ENCODE measurements at regions not wholly inside any gene's neighbourhood (a gene's known extent, or its start where the extent isn't known, plus 50 kb on each side); places are given as distances from the start of the nearest gene placed in this dataset.
"Not testable (repeated sequence)": the region's sequence is repeated elsewhere in the genome, so short reads cannot be mapped to it uniquely, and the experiment has no call there.

DNA sequence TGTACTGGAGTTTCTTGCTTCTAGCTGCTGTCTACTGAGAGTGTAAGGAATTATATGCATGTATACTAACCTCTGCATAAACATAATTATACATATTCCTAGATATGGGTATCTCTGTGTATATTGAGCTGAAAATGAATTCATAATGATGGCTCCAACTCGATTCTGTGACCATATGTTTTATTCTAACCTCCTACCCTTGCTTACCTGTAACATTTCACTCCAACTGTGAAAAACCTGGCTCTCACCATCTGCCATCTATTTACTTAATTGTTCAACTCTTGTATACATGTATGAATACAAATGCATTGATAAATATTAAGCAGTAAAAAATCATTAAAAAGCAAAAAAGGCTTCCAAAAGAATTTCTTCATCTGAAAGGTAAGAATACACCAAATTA is 1729.5 kb upstream of the SPRY2 start:
- H3K36me3 Mint-ChIP-seq: no peaks in the 10 kb centered on the region
- no peaks in the 10 kb centered on the region for H3K4me1 ChIP-seq (ENCODE audit: insufficient read depth, low read length)
- no peak overlapping the region for H3K4me3 Mint-ChIP-seq
- H3K9me3 Mint-ChIP-seq: peaks cover 0 to 15% (median 4%) of the 10 kb centered on the region in 8 donors
- H3K27me3 ChIP-seq (ENCODE audit: insufficient read depth, low read length): no peaks in the 10 kb centered on the region
- H3K27ac Mint-ChIP-seq: no peak overlapping the region
- no peak overlapping the region for H3K27ac ChIP-seq (ENCODE audit: low read depth, low read length)
- peaks cover 0 to 4% of the 10 kb centered on the region in 2 donors for H3K9me3 ChIP-seq (ENCODE audit: control insufficient read depth in 1 of 2, low read length in 2 of 2)
- ChIA-PET CTCF (ENCODE audit: partially characterized antibody) (no interaction called here), POLR2A (ENCODE audit: partially characterized antibody) (no interaction called here)
- no peaks in the 10 kb centered on the region for H3K36me3 ChIP-seq (ENCODE audit: insufficient read depth, low read length)
- no peaks in the 10 kb centered on the region for H3K27me3 Mint-ChIP-seq
- no peak for DNase-seq
- H3K4me3 ChIP-seq (ENCODE audit: low read length in 2 of 2): no peak overlapping the region
- intact Hi-C loops (cut with micrococcal nuclease): no loop called here
- H3K4me1 Mint-ChIP-seq: no peaks in the 10 kb centered on the region

- no peak for DNase-seq
- CTCF ChIA-PET (ENCODE audit: partially characterized antibody): no interaction called here
- no peak overlapping the region for H3K4me3 ChIP-seq (ENCODE audit: low read length in 2 of 2)
- no peaks in the 10 kb centered on the region for H3K9me3 ChIP-seq (ENCODE audit: control insufficient read depth in 1 of 2, low read length in 2 of 2)
- no peaks in the 10 kb centered on the region for H3K36me3 ChIP-seq (ENCODE audit: insufficient read depth, low read length)
- intact Hi-C loops (cut with micrococcal nuclease): no loop called here
- Mint-ChIP-seq H3K27me3 (no peaks in the 10 kb centered on the region), H3K4me3 (no peak overlapping the region), H3K4me1 (no peaks in the 10 kb centered on the region), H3K9me3 (peaks cover 2 to 12% (median 10%) of the 10 kb centered on the region in 8 donors), H3K36me3 (no peaks in the 10 kb centered on the region), H3K27ac (no peak overlapping the region)
- no peak overlapping the region for H3K27ac ChIP-seq (ENCODE audit: low read depth, low read length)
- POLR2A ChIA-PET (ENCODE audit: partially characterized antibody): no interaction called here
- no peaks in the 10 kb centered on the region for H3K27me3 ChIP-seq (ENCODE audit: insufficient read depth, low read length)
- no peaks in the 10 kb centered on the region for H3K4me1 ChIP-seq (ENCODE audit: insufficient read depth, low read length)
Observed at GRCh38 chr13:82062772-82063171, 1721.8 kb upstream of the SPRY2 start.

- H3K9me3 ChIP-seq (ENCODE audit: control insufficient read depth in 1 of 2, low read length in 2 of 2): no peaks in the 10 kb centered on the region
- ChIA-PET POLR2A (ENCODE audit: partially characterized antibody) (no interaction called here), CTCF (ENCODE audit: partially characterized antibody) (no interaction called here)
- Mint-ChIP-seq H3K27me3 (no peaks in the 10 kb centered on the region), H3K9me3 (peaks cover 0 to 13% (median 7%) of the 10 kb centered on the region in 8 donors), H3K27ac (no peak overlapping the region), H3K36me3 (no peaks in the 10 kb centered on the region), H3K4me1 (no peaks in the 10 kb centered on the region), H3K4me3 (no peak overlapping the region)
- intact Hi-C loops (cut with micrococcal nuclease): no loop called here
- no peak overlapping the region for H3K27ac ChIP-seq (ENCODE audit: low read depth, low read length)
- H3K4me1 ChIP-seq (ENCODE audit: insufficient read depth, low read length): no peaks in the 10 kb centered on the region
- no peaks in the 10 kb centered on the region for H3K27me3 ChIP-seq (ENCODE audit: insufficient read depth, low read length)
- no peak for DNase-seq
- no peaks in the 10 kb centered on the region for H3K36me3 ChIP-seq (ENCODE audit: insufficient read depth, low read length)
- H3K4me3 ChIP-seq (ENCODE audit: low read length in 2 of 2): no peak overlapping the region
Observed at GRCh38 chr13:82058364-82058763, 1717.4 kb upstream of the SPRY2 start.

DNA sequence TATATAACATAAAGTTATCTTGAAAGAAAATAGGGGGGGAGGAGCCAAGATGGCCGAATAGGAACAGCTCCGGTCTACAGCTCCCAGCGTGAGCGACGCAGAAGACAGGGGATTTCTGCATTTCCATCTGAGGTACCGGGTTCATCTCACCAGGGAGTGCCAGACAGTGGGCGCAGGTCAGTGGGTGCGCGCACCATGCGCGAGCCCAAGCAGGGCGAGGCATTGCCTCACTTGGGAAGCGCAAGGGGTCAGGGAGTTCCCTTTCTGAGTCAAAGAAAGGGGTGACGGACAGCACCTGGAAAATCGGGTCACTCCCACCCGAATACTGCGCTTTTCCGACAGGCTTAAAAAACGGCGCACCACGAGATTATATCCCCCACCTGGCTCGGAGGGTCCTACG is 1704.4 kb upstream of the SPRY2 start:
- POLR2A ChIA-PET (ENCODE audit: partially characterized antibody); H3K9me3 ChIP-seq (ENCODE audit: control insufficient read depth in 1 of 2, low read length in 2 of 2); DNase-seq; H3K4me1 ChIP-seq (ENCODE audit: insufficient read depth, low read length); H3K4me3 ChIP-seq (ENCODE audit: low read length in 2 of 2); H3K4me3 Mint-ChIP-seq; H3K36me3 ChIP-seq (ENCODE audit: insufficient read depth, low read length); H3K27me3 ChIP-seq (ENCODE audit: insufficient read depth, low read length); H3K36me3 Mint-ChIP-seq; H3K27me3 Mint-ChIP-seq; H3K27ac ChIP-seq (ENCODE audit: low read depth, low read length); CTCF ChIA-PET (ENCODE audit: partially characterized antibody); H3K27ac Mint-ChIP-seq; intact Hi-C loops (cut with micrococcal nuclease); H3K4me1 Mint-ChIP-seq: not testable (repeated sequence)
- peaks cover 0 to 17% (median 6%) of the 10 kb centered on the region in 8 donors for H3K9me3 Mint-ChIP-seq

- no peak overlapping the region for H3K4me3 ChIP-seq (ENCODE audit: low read length in 2 of 2)
- H3K36me3 Mint-ChIP-seq: no peaks in the 10 kb centered on the region
- H3K4me1 ChIP-seq (ENCODE audit: insufficient read depth, low read length): no peaks in the 10 kb centered on the region
- H3K9me3 ChIP-seq (ENCODE audit: control insufficient read depth in 1 of 2, low read length in 2 of 2): no peaks in the 10 kb centered on the region
- no peak overlapping the region for H3K4me3 Mint-ChIP-seq
- intact Hi-C loops (cut with micrococcal nuclease): no loop called here
- ChIA-PET POLR2A (ENCODE audit: partially characterized antibody) (no interaction called here), CTCF (ENCODE audit: partially characterized antibody) (no interaction called here)
- peaks cover 0 to 12% (median 7%) of the 10 kb centered on the region in 8 donors for H3K9me3 Mint-ChIP-seq
- DNase-seq: no peak
- no peaks in the 10 kb centered on the region for H3K27me3 Mint-ChIP-seq
- H3K4me1 Mint-ChIP-seq: no peaks in the 10 kb centered on the region
- no peaks in the 10 kb centered on the region for H3K27me3 ChIP-seq (ENCODE audit: insufficient read depth, low read length)
- no peak overlapping the region for H3K27ac Mint-ChIP-seq
- H3K36me3 ChIP-seq (ENCODE audit: insufficient read depth, low read length): no peaks in the 10 kb centered on the region
- H3K27ac ChIP-seq (ENCODE audit: low read depth, low read length): no peak overlapping the region
Observed at GRCh38 chr13:82036602-82037001, 1695.7 kb upstream of the SPRY2 start.

DNA sequence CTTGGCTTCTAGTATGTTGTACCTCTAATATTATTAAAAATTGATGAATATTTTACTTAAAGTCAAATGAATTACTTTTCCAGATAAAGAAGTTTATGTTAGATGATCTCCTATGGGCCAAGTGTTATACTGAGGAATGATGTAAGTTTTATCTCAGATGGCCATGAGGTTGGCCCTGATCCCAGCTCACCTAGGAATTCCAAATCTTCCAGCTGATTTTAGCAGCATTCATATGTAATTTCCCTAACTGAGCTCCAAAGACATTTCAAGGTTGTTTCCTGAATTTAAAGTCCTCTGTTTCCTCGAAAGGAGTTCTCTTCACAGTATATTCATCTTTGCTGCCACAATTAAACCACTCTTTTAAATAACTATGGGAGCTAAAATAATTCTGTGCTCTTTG is 1670.4 kb upstream of the SPRY2 start:
- DNase-seq: no peak
- H3K9me3 ChIP-seq (ENCODE audit: control insufficient read depth in 1 of 2, low read length in 2 of 2): no peaks in the 10 kb centered on the region
- H3K4me3 Mint-ChIP-seq: no peak overlapping the region
- H3K27ac ChIP-seq (ENCODE audit: low read depth, low read length): no peak overlapping the region
- H3K4me1 Mint-ChIP-seq: no peaks in the 10 kb centered on the region
- no peaks in the 10 kb centered on the region for H3K27me3 ChIP-seq (ENCODE audit: insufficient read depth, low read length)
- H3K4me3 ChIP-seq (ENCODE audit: low read length in 2 of 2): no peak overlapping the region
- no peaks in the 10 kb centered on the region for H3K4me1 ChIP-seq (ENCODE audit: insufficient read depth, low read length)
- no peaks in the 10 kb centered on the region for H3K36me3 Mint-ChIP-seq
- H3K27me3 Mint-ChIP-seq: no peaks in the 10 kb centered on the region
- H3K9me3 Mint-ChIP-seq: peaks cover 0 to 13% (median 6%) of the 10 kb centered on the region in 8 donors
- intact Hi-C loops (cut with micrococcal nuclease): no loop called here
- no peaks in the 10 kb centered on the region for H3K36me3 ChIP-seq (ENCODE audit: insufficient read depth, low read length)
- no peak overlapping the region for H3K27ac Mint-ChIP-seq
- ChIA-PET POLR2A (ENCODE audit: partially characterized antibody) (no interaction called here), CTCF (ENCODE audit: partially characterized antibody) (no interaction called here)

GRCh38 chr13:82010780-82011179 is 1669.9 kb upstream of the SPRY2 start:
- Histone ChIP-seq H3K9me3 (ENCODE audit: control insufficient read depth in 1 of 2, low read length in 2 of 2) (no peaks in the 10 kb centered on the region), H3K36me3 (ENCODE audit: insufficient read depth, low read length) (no peaks in the 10 kb centered on the region), H3K27ac (ENCODE audit: low read depth, low read length) (no peak overlapping the region), H3K4me1 (ENCODE audit: insufficient read depth, low read length) (no peaks in the 10 kb centered on the region), H3K27me3 (ENCODE audit: insufficient read depth, low read length) (no peaks in the 10 kb centered on the region), H3K4me3 (ENCODE audit: low read length in 2 of 2) (no peak overlapping the region)
- DNase-seq: no peak
- no peaks in the 10 kb centered on the region for H3K36me3 Mint-ChIP-seq
- H3K4me1 Mint-ChIP-seq: no peaks in the 10 kb centered on the region
- ChIA-PET CTCF (ENCODE audit: partially characterized antibody) (no interaction called here), POLR2A (ENCODE audit: partially characterized antibody) (no interaction called here)
- H3K27ac Mint-ChIP-seq: no peak overlapping the region
- no peaks in the 10 kb centered on the region for H3K27me3 Mint-ChIP-seq
- intact Hi-C loops (cut with micrococcal nuclease): no loop called here
- peaks cover 0 to 13% (median 6%) of the 10 kb centered on the region in 8 donors for H3K9me3 Mint-ChIP-seq
- no peak overlapping the region for H3K4me3 Mint-ChIP-seq

GRCh38 chr13:82002710-82003109 is 1661.8 kb upstream of the SPRY2 start:
- no peaks in the 10 kb centered on the region for H3K4me1 Mint-ChIP-seq
- Histone ChIP-seq H3K27ac (ENCODE audit: low read depth, low read length) (no peak overlapping the region), H3K27me3 (ENCODE audit: insufficient read depth, low read length) (no peaks in the 10 kb centered on the region), H3K36me3 (ENCODE audit: insufficient read depth, low read length) (no peaks in the 10 kb centered on the region), H3K4me3 (ENCODE audit: low read length in 2 of 2) (no peak overlapping the region), H3K4me1 (ENCODE audit: insufficient read depth, low read length) (no peaks in the 10 kb centered on the region), H3K9me3 (ENCODE audit: control insufficient read depth in 1 of 2, low read length in 2 of 2) (no peaks in the 10 kb centered on the region)
- intact Hi-C loops (cut with micrococcal nuclease): no loop called here
- DNase-seq: no peak
- H3K9me3 Mint-ChIP-seq: peaks cover 0 to 13% (median 3%) of the 10 kb centered on the region in 8 donors
- H3K27ac Mint-ChIP-seq: no peak overlapping the region
- ChIA-PET POLR2A (ENCODE audit: partially characterized antibody) (no interaction called here), CTCF (ENCODE audit: partially characterized antibody) (no interaction called here)
- no peak overlapping the region for H3K4me3 Mint-ChIP-seq
- H3K27me3 Mint-ChIP-seq: no peaks in the 10 kb centered on the region
- H3K36me3 Mint-ChIP-seq: no peaks in the 10 kb centered on the region

Data from CD4-positive, alpha-beta memory T cell (primary cell).